HG02981 (cell line): ENCODE measurements at regions not wholly inside any gene's neighbourhood (a gene's known extent, or its start where the extent isn't known, plus 50 kb on each side); places are given as distances from the start of the nearest gene placed in this dataset.
"Not testable (repeated sequence)": the region's sequence is repeated elsewhere in the genome, so short reads cannot be mapped to it uniquely, and the experiment has no call there.

Source experiments
- ATAC-seq: cut with Tn5 transposase; IDR thresholded peaks from one replicate; pipeline ENCODE4 v1.9.1; 2021; ENCODE audit warnings: mild to moderate bottlenecking, moderate library complexity; ENCODE audit not compliant: unreplicated experiment

GRCh38 chr5:88622890-88623289 lies 260.1 kb downstream of the MEF2C start:
- ATAC-seq = not testable (repeated sequence)

- ATAC-seq = not testable (repeated sequence)
These were observed 267.2 kb downstream of the MEF2C start for GRCh38 chr5:88615767-88616166.

- ATAC-seq = no peak
These were observed 269.9 kb downstream of the MEF2C start for GRCh38 chr5:88613051-88613450.

- no peak for ATAC-seq
These were observed 272.4 kb downstream of the MEF2C start for GRCh38 chr5:88610586-88610985.

- ATAC-seq = no peak
These were observed 275.5 kb downstream of the MEF2C start for GRCh38 chr5:88607492-88607891.

GRCh38 chr5:88606626-88607025 lies 276.4 kb downstream of the MEF2C start:
- no peak for ATAC-seq

GRCh38 chr5:88606173-88606572 lies 276.8 kb downstream of the MEF2C start:
- no peak for ATAC-seq

- ATAC-seq = no peak
These were observed 280.4 kb downstream of the MEF2C start for GRCh38 chr5:88602584-88602983.

- ATAC-seq = no peak
These were observed 288.5 kb downstream of the MEF2C start for GRCh38 chr5:88594441-88594840.

GRCh38 chr5:88588609-88589008 lies 294.4 kb downstream of the MEF2C start:
- no peak for ATAC-seq

- no peak for ATAC-seq
These were observed 299.5 kb downstream of the MEF2C start for GRCh38 chr5:88583471-88583870.

- no peak for ATAC-seq
These were observed 289.7 kb upstream of the TMEM161B start for GRCh38 chr5:88558366-88558765.

- ATAC-seq = no peak
These were observed 289.2 kb upstream of the TMEM161B start for GRCh38 chr5:88557881-88558280.

- no peak for ATAC-seq
These were observed 288.5 kb upstream of the TMEM161B start for GRCh38 chr5:88557131-88557530.

GRCh38 chr5:88556406-88556805 lies 287.8 kb upstream of the TMEM161B start:
- no peak for ATAC-seq

GRCh38 chr5:88555674-88556073 lies 287.0 kb upstream of the TMEM161B start:
- ATAC-seq = no peak

- ATAC-seq = no peak
These were observed 285.3 kb upstream of the TMEM161B start for GRCh38 chr5:88553986-88554385.

- ATAC-seq = no peak
These were observed 284.7 kb upstream of the TMEM161B start for GRCh38 chr5:88553136-88553875.

GRCh38 chr5:88552426-88552825 lies 283.8 kb upstream of the TMEM161B start:
- no peak for ATAC-seq

GRCh38 chr5:88551724-88552345 lies 283.2 kb upstream of the TMEM161B start:
- no peak for ATAC-seq

GRCh38 chr5:88550736-88551135 lies 282.1 kb upstream of the TMEM161B start:
- no peak for ATAC-seq

- ATAC-seq = no peak
These were observed 279.6 kb upstream of the TMEM161B start for GRCh38 chr5:88548136-88548805.
